ENCODE measurements at regions not wholly inside any gene's neighbourhood (a gene's known extent, or its start where the extent isn't known, plus 50 kb on each side); places are given as distances from the start of the nearest gene placed in this dataset.
A peak's percentile ranks its signal among the peaks of the same experiment; 100 is the strongest.

GRCh38 chr12:13288937-13289652 lies 92.6 kb downstream of the EMP1 start:
- TF ChIP-seq CTCF (IDR thresholded peaks at IDR 0.05; ENCODE audit: control insufficient read depth, extremely low read depth, insufficient read depth): no peak
- no peak overlapping the region for H3K4me3 ChIP-seq (ENCODE audit: low read depth, low read length)
- DNase-seq (ENCODE audit: low read depth): no peak

GRCh38 chr12:13288501-13288900 lies 92.0 kb downstream of the EMP1 start:
- no peak overlapping the region for H3K4me3 ChIP-seq (ENCODE audit: low read depth, low read length)
- TF ChIP-seq CTCF (IDR thresholded peaks at IDR 0.05; ENCODE audit: control insufficient read depth, extremely low read depth, insufficient read depth): no peak
- no peak for DNase-seq (ENCODE audit: low read depth)

GRCh38 chr12:13283867-13284266 lies 87.3 kb downstream of the EMP1 start:
- DNase-seq (ENCODE audit: low read depth): no peak
- no peak overlapping the region for H3K4me3 ChIP-seq (ENCODE audit: low read depth, low read length)
- TF ChIP-seq CTCF (IDR thresholded peaks at IDR 0.05; ENCODE audit: control insufficient read depth, extremely low read depth, insufficient read depth): no peak

- H3K4me3 ChIP-seq (ENCODE audit: low read depth, low read length): no peak overlapping the region
- DNase-seq (ENCODE audit: low read depth): no peak
- TF ChIP-seq CTCF (IDR thresholded peaks at IDR 0.05; ENCODE audit: control insufficient read depth, extremely low read depth, insufficient read depth): no peak
Measured at GRCh38 chr12:13282861-13283260, 86.3 kb downstream of the EMP1 start.

GRCh38 chr12:13278249-13278787 lies 81.8 kb downstream of the EMP1 start:
- no peak for DNase-seq (ENCODE audit: low read depth)
- H3K4me3 ChIP-seq (ENCODE audit: low read depth, low read length): no peak overlapping the region
- TF ChIP-seq CTCF (IDR thresholded peaks at IDR 0.05; ENCODE audit: control insufficient read depth, extremely low read depth, insufficient read depth): peak; percentile 87

- TF ChIP-seq CTCF (IDR thresholded peaks at IDR 0.05; ENCODE audit: control insufficient read depth, extremely low read depth, insufficient read depth): no peak
- DNase-seq (ENCODE audit: low read depth): no peak
- no peak overlapping the region for H3K4me3 ChIP-seq (ENCODE audit: low read depth, low read length)
Measured at GRCh38 chr12:13277293-13277692, 80.8 kb downstream of the EMP1 start.

Data from LNCaP clone FGC (cell line).